A549 (cell line): ENCODE measurements at regions not wholly inside any gene's neighbourhood (a gene's known extent, or its start where the extent isn't known, plus 50 kb on each side); places are given as distances from the start of the nearest gene placed in this dataset.

Source experiments
- ATAC-seq, 2 experiments: fragments of 200-7000 bp in 1 of 2; fragments of >200 bp in 1 of 2; cut with Nextera tagmentation in 1 of 2; cut with Tn5 transposase in 1 of 2; 3 replicates each; pipeline versions ENCODE4 v1.8.0 to v1.9.1; 2018 to 2020; ENCODE audit warnings: mild to moderate bottlenecking in 1 of 2, moderate library complexity in 1 of 2
- CTCF ChIA-PET: fragments of 300-600 bp; sonication (Branson Sonifier 250); formaldehyde crosslinking; extraction: SDS; loops from one replicate; lab custom pipeline; 2021; ENCODE audit warnings: antibody characterized with exemption, inconsistent platforms; lab: Yijun Ruan, JAX
- POLR2A ChIA-PET: fragments of 350-600 bp; formaldehyde crosslinking; extraction: SDS; loops from one replicate; lab custom pipeline; 2021; ENCODE audit warnings: antibody characterized with exemption, inconsistent platforms; lab: Yijun Ruan, JAX
- DNase-seq, 2 experiments: peaks; one replicate each; pipeline versions ENCODE4 v3.0.0 to v3.0.0-alpha.2; 2011 to 2016; ENCODE audit warnings: low read depth in 1 of 2, low spot score in 1 of 2
- FAIRE-seq: peaks from 2 replicates; lab custom pipeline; 2011; peaks lifted over from hg19 to GRCh38; lab: Jason Lieb, UNC
- H3K27ac ChIP-seq, 2 experiments: fragments of >200 bp; sonication (Bioruptor Twin); formaldehyde crosslinking; 3 replicates each; pipeline ENCODE4 v1.5.1; 2016 to 2017
- H3K4me1 ChIP-seq: fragments of >200 bp; sonication (Bioruptor Twin); formaldehyde crosslinking; 3 replicates; pipeline ENCODE4 v1.6.1; 2016
- H3K4me2 ChIP-seq: fragments of >200 bp; sonication (Bioruptor Twin); formaldehyde crosslinking; 3 replicates; pipeline ENCODE4 v1.6.1; 2016
- H3K4me3 ChIP-seq: fragments of >200 bp; sonication (Bioruptor Twin); formaldehyde crosslinking; 3 replicates; pipeline ENCODE4 v1.5.1; 2016
- H3K9me3 ChIP-seq: fragments of >200 bp; sonication (Bioruptor Twin); formaldehyde crosslinking; 3 replicates; pipeline ENCODE4 v1.6.1; 2016
- ATOH8 ChIP-seq: fragments of 250-450 bp; sonication (Bioruptor Pico); IDR thresholded peaks from 2 replicates; pipeline ENCODE4 v1.5.0; 2020; ENCODE audit warnings: low read depth, mild to moderate bottlenecking, moderate library complexity
- BCL3 ChIP-seq: fragments of >200 bp; sonication (Bioruptor Twin); formaldehyde crosslinking; IDR thresholded peaks from 3 replicates; pipeline ENCODE4 v1.6.1; 2016
- CBX8 ChIP-seq: fragments of 200-600 bp; sonication (generic); IDR thresholded peaks from 2 replicates; pipeline ENCODE4 v1.6.1; 2016
- CEBPB ChIP-seq, 2 experiments: fragments of >200 bp in 1 of 2; sonication (Bioruptor Twin) in 1 of 2; formaldehyde crosslinking in 1 of 2; IDR thresholded peaks; 2 replicates each; pipeline ENCODE4 v1.6.1; 2012 to 2016
- CHD2 ChIP-seq: fragments of 150-350 bp; IDR thresholded peaks from 2 replicates; pipeline ENCODE4 v1.6.1; 2014; ENCODE audit warnings: low read length; ENCODE audit not compliant: partially characterized antibody
- CHD4 ChIP-seq: fragments of 200-600 bp; sonication (generic); IDR thresholded peaks from 2 replicates; pipeline ENCODE4 v1.6.1; 2016; ENCODE audit warnings: antibody characterized with exemption, mild to moderate bottlenecking, borderline replicate concordance
- CTCF ChIP-seq: fragments of >200 bp; sonication (Bioruptor Twin); formaldehyde crosslinking; IDR thresholded peaks from 3 replicates; pipeline ENCODE4 v1.5.1; 2016
- E2F6 ChIP-seq: IDR thresholded peaks from 2 replicates; pipeline ENCODE4 v1.6.1; 2012; ENCODE audit warnings: low read depth, borderline replicate concordance
- EHF ChIP-seq: fragments of 250-450 bp; sonication (Bioruptor Pico); IDR thresholded peaks from 2 replicates; pipeline ENCODE4 v1.5.0; 2020; ENCODE audit warnings: mild to moderate bottlenecking
- EHMT2 ChIP-seq: fragments of 200-600 bp; sonication (generic); IDR thresholded peaks from 2 replicates; pipeline ENCODE4 v1.6.1; 2016; ENCODE audit warnings: antibody characterized with exemption, low read depth, mild to moderate bottlenecking, moderate library complexity
- EP300 ChIP-seq, 2 experiments: fragments of >200 bp; sonication (Bioruptor Twin); formaldehyde crosslinking; IDR thresholded peaks; 2 replicates in 1 of 2; 3 replicates in 1 of 2; pipeline ENCODE4 v1.6.1; 2016 to 2017
- HDAC2 ChIP-seq: fragments of 200-600 bp; sonication (generic); IDR thresholded peaks from 2 replicates; pipeline ENCODE4 v1.6.1; 2016
- HOXB5 ChIP-seq: fragments of 250-450 bp; sonication (Bioruptor Pico); IDR thresholded peaks from 2 replicates; pipeline ENCODE4 v1.5.0; 2020; ENCODE audit warnings: mild to moderate bottlenecking, moderate library complexity
- JUN ChIP-seq, 2 experiments: fragments of >200 bp; sonication (Bioruptor Twin); formaldehyde crosslinking; IDR thresholded peaks; 2 replicates in 1 of 2; 3 replicates in 1 of 2; pipeline ENCODE4 v1.6.1; 2016 to 2017
- MAFK ChIP-seq: fragments of 450-650 bp; IDR thresholded peaks from 2 replicates; pipeline ENCODE4 v1.6.1; 2014; ENCODE audit not compliant: partially characterized antibody
- MYC ChIP-seq: IDR thresholded peaks from 2 replicates; pipeline ENCODE4 v1.6.1; 2012; ENCODE audit warnings: mild to moderate bottlenecking, inconsistent platforms, low read length, improper control_type of control experiment, borderline replicate concordance
- NFE2L2 ChIP-seq: fragments of 150-350 bp; conservative IDR thresholded peaks from 2 replicates; pipeline ENCODE4 v1.6.1; 2014; ENCODE audit warnings: low read length
- NR3C1 ChIP-seq: fragments of >200 bp; sonication (Bioruptor Twin); formaldehyde crosslinking; IDR thresholded peaks from 3 replicates; pipeline ENCODE4 v1.6.1; 2017
- PHF8 ChIP-seq: fragments of 200-600 bp; sonication (generic); IDR thresholded peaks from 2 replicates; pipeline ENCODE4 v1.6.1; 2016; ENCODE audit warnings: low read depth, mild to moderate bottlenecking, antibody characterized with exemption, moderate library complexity, borderline replicate concordance
- POLR2A ChIP-seq: IDR thresholded peaks from 2 replicates; pipeline ENCODE4 v1.6.1; 2012; ENCODE audit warnings: mild to moderate bottlenecking, low read length
- POLR2AphosphoS2 ChIP-seq: conservative IDR thresholded peaks from 2 replicates; pipeline ENCODE4 v1.6.1; 2012; ENCODE audit warnings: low read length, improper control_type of control experiment, inconsistent platforms
- RAD21 ChIP-seq, 2 experiments: fragments of >200 bp in 1 of 2; sonication (Bioruptor Twin) in 1 of 2; formaldehyde crosslinking in 1 of 2; IDR thresholded peaks in 1 of 2; conservative IDR thresholded peaks in 1 of 2; 2 replicates in 1 of 2; 3 replicates in 1 of 2; pipeline ENCODE4 v1.6.1; 2012 to 2018; ENCODE audit warnings: inconsistent platforms in 1 of 2
- REST ChIP-seq: fragments of 200-600 bp; sonication (generic); IDR thresholded peaks from 2 replicates; pipeline ENCODE4 v1.6.1; 2016; ENCODE audit warnings: antibody characterized with exemption, mild to moderate bottlenecking, moderate library complexity
- ZC3H11A ChIP-seq: fragments of 450-650 bp; IDR thresholded peaks from 2 replicates; pipeline ENCODE4 v1.6.1; 2014; ENCODE audit warnings: antibody characterized with exemption, mild to moderate bottlenecking
- ZFP36 ChIP-seq: fragments of 450-650 bp; IDR thresholded peaks from 2 replicates; pipeline ENCODE4 v1.6.1; 2014; ENCODE audit warnings: borderline replicate concordance; ENCODE audit not compliant: partially characterized antibody
- WGBS: methylation state at CpG from one replicate; pipeline ENCODE4 v1.1.6; 2017; ENCODE audit errors: missing lambda C conversion rate; 5-methylcytosine and 5-hydroxymethylcytosine counted together

GRCh38 chr20:47968541-47969310 is 183.4 kb upstream of the SULF2 start:
- ATAC-seq, result no peak
- H3K4me3 ChIP-seq, result no peak overlapping the region
- H3K27ac ChIP-seq, result no peak overlapping the region
- no peak for FAIRE-seq
- TF ChIP-seq CHD2, result no peak
- no peak for TF ChIP-seq POLR2AphosphoS2
- no peak for TF ChIP-seq E2F6
- TF ChIP-seq HOXB5 (CRISPR knock-in tag), result no peak
- TF ChIP-seq CBX8, result no peak
- TF ChIP-seq RAD21 (conservative IDR thresholded peaks at IDR 0.05 in 1 of 2, IDR thresholded peaks at IDR 0.05 in 1 of 2), result no peak
- no peak for TF ChIP-seq ATOH8 (CRISPR knock-in tag)
- no peak for TF ChIP-seq EHF (CRISPR knock-in tag)
- no peak for TF ChIP-seq CTCF
- TF ChIP-seq EP300 (IDR thresholded peaks at IDR 0.05), result no peak
- TF ChIP-seq PHF8, result no peak
- TF ChIP-seq EHMT2, result no peak
- TF ChIP-seq MAFK, result no peak
- TF ChIP-seq ZFP36, result no peak
- TF ChIP-seq, all 56 proteins: peak for 0
- WGBS, result 80% methylated on average over 19 of the region's 31 CpGs
- H3K4me1 ChIP-seq, result peaks cover 9% of the 10 kb centered on the region; the same call in 1 of the 3 replicates
- ChIA-PET CTCF (interaction anchor here (0.9 to 1.7 kb wide), 3 partner anchors 41 to 652 kb away, joined by 3 to 6 read pairs (median 3); no protein-coding TSS in a partner anchor), POLR2A (no interaction called here)
- no peak overlapping the region for H3K4me2 ChIP-seq
- no peaks in the 10 kb centered on the region for H3K9me3 ChIP-seq
- no peak for DNase-seq

- no peak for DNase-seq
- Histone ChIP-seq H3K4me3 (no peak overlapping the region), H3K4me1 (0 out of 3 replicates have a peak, but pooled peaks cover 4% of the 10 kb centered on the region), H3K9me3 (no peaks in the 10 kb centered on the region), H3K27ac (no peak overlapping the region), H3K4me2 (no peak overlapping the region)
- no peak for FAIRE-seq
- CTCF ChIA-PET, result no interaction called here
- WGBS, result 34% methylated on average over 5 of the region's 5 CpGs
- ATAC-seq, result no peak
- POLR2A ChIA-PET, result no interaction called here
- TF ChIP-seq NFE2L2 (no peak), ATOH8 (CRISPR knock-in tag) (no peak), MYC (no peak), HDAC2 (no peak), CHD4 (no peak), NR3C1 (no peak), CTCF (no peak), BCL3 (no peak), POLR2A (no peak), ZC3H11A (no peak), REST (no peak), CEBPB (IDR thresholded peaks at IDR 0.05) (no peak), JUN (IDR thresholded peaks at IDR 0.05) (no peak), ZFP36 (no peak)
Measured at GRCh38 chr20:47964149-47964548, 178.9 kb upstream of the SULF2 start.
